ENCODE measurements at regions not wholly inside any gene's neighbourhood (a gene's known extent, or its start where the extent isn't known, plus 50 kb on each side); places are given as distances from the start of the nearest gene placed in this dataset.

GRCh38 chr3:103059432-103059831, 624.6 kb downstream of the ZPLD1 start:
- no peak for DNase-seq

GRCh38 chr3:103060242-103060641, 625.4 kb downstream of the ZPLD1 start:
- no peak for DNase-seq

GRCh38 chr3:103067963-103068362, 633.1 kb downstream of the ZPLD1 start:
- no peak for DNase-seq

GRCh38 chr3:103075282-103075681, 640.5 kb downstream of the ZPLD1 start:
- no peak for DNase-seq

GRCh38 chr3:103077910-103078309, 643.1 kb downstream of the ZPLD1 start:
- DNase-seq = no peak

- no peak for DNase-seq
These were observed 647.7 kb downstream of the ZPLD1 start for GRCh38 chr3:103082501-103082900.

GRCh38 chr3:103083848-103084631, 649.2 kb downstream of the ZPLD1 start:
- DNase-seq = no peak

GRCh38 chr3:103085465-103085864, 650.6 kb downstream of the ZPLD1 start:
- DNase-seq = no peak

GRCh38 chr3:103089758-103090157, 654.9 kb downstream of the ZPLD1 start:
- no peak for DNase-seq

- DNase-seq = no peak
These were observed 670.4 kb downstream of the ZPLD1 start for GRCh38 chr3:103105206-103105605.

- no peak for DNase-seq
These were observed 677.5 kb downstream of the ZPLD1 start for GRCh38 chr3:103112273-103112672.

- DNase-seq = no peak
These were observed 691.3 kb downstream of the ZPLD1 start for GRCh38 chr3:103126115-103126514.

GRCh38 chr3:103127098-103127630, 692.3 kb downstream of the ZPLD1 start:
- no peak for DNase-seq

- no peak for DNase-seq
These were observed 692.9 kb downstream of the ZPLD1 start for GRCh38 chr3:103127737-103128136.

GRCh38 chr3:103134023-103134724, 699.4 kb downstream of the ZPLD1 start:
- DNase-seq = no peak

GRCh38 chr3:103136621-103137020, 701.8 kb downstream of the ZPLD1 start:
- DNase-seq = no peak

- DNase-seq = no peak
These were observed 703.0 kb downstream of the ZPLD1 start for GRCh38 chr3:103137830-103138229.

- no peak for DNase-seq
These were observed 723.4 kb downstream of the ZPLD1 start for GRCh38 chr3:103158183-103158582.

- no peak for DNase-seq
These were observed 732.1 kb downstream of the ZPLD1 start for GRCh38 chr3:103166890-103167289.

GRCh38 chr3:103167850-103168249, 733.0 kb downstream of the ZPLD1 start:
- DNase-seq = no peak

- DNase-seq = no peak
These were observed 734.5 kb downstream of the ZPLD1 start for GRCh38 chr3:103169289-103169688.

- no peak for DNase-seq
These were observed 735.8 kb downstream of the ZPLD1 start for GRCh38 chr3:103170651-103171050.

- no peak for DNase-seq
These were observed 739.1 kb downstream of the ZPLD1 start for GRCh38 chr3:103173940-103174339.

GRCh38 chr3:103181160-103181559, 746.3 kb downstream of the ZPLD1 start:
- no peak for DNase-seq
